Gastroesophageal sphincter (tissue), 3 donors: ENCODE measurements at regions not wholly inside any gene's neighbourhood (a gene's known extent, or its start where the extent isn't known, plus 50 kb on each side); places are given as distances from the start of the nearest gene placed in this dataset.
"Not testable (repeated sequence)": the region's sequence is repeated elsewhere in the genome, so short reads cannot be mapped to it uniquely, and the experiment has no call there.

Source experiments
- EP300 ChIP-seq: sonication (generic); formaldehyde crosslinking; IDR thresholded peaks from one replicate; pipeline ENCODE4 v1.6.1; 2017; ENCODE audit warnings: antibody characterized with exemption, mild to moderate bottlenecking
- POLR2A ChIP-seq, 2 donors: fragments of 450-650 bp; IDR thresholded peaks; one replicate each; pipeline ENCODE4 v1.6.1; 2017; ENCODE audit warnings: antibody characterized with exemption in 2 of 2, mild to moderate bottlenecking in 2 of 2, moderate library complexity in 1 of 2
- TF ChIP-seq, protein P1 (sequence below), 4 experiments: fragments of 200-600 bp in 2 of 4; fragments of 450-650 bp in 2 of 4; sonication (generic) in 1 of 4; IDR thresholded peaks; one replicate each; pipeline ENCODE4 v1.5.1; 2017 to 2019; ENCODE audit warnings: antibody characterized with exemption in 4 of 4, mild to moderate bottlenecking in 2 of 4, moderate library complexity in 2 of 4

DNA sequence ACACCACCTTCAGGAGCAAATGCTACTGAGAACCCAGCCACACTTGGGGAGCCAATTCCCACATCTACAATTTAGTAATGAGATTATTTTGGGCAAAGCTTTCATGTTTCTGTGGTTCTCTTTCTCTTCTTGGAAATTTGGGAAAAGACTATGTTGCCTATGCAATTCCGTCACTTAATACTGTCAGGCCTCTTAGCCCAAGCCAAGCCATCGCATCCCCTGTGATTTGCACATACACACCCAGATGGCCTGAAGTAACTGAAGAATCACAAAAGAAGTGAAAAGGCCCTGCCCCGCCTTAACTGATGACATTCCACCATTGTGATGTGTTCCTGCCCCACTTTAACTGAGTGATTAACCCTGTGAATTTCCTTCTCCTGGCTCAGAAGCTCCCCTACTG, 153.4 kb upstream of the NANOGP8 start:
- TF ChIP-seq, protein P1, sequence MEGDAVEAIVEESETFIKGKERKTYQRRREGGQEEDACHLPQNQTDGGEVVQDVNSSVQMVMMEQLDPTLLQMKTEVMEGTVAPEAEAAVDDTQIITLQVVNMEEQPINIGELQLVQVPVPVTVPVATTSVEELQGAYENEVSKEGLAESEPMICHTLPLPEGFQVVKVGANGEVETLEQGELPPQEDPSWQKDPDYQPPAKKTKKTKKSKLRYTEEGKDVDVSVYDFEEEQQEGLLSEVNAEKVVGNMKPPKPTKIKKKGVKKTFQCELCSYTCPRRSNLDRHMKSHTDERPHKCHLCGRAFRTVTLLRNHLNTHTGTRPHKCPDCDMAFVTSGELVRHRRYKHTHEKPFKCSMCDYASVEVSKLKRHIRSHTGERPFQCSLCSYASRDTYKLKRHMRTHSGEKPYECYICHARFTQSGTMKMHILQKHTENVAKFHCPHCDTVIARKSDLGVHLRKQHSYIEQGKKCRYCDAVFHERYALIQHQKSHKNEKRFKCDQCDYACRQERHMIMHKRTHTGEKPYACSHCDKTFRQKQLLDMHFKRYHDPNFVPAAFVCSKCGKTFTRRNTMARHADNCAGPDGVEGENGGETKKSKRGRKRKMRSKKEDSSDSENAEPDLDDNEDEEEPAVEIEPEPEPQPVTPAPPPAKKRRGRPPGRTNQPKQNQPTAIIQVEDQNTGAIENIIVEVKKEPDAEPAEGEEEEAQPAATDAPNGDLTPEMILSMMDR (IDR thresholded peaks at IDR 0.05): not testable (repeated sequence)
- TF ChIP-seq POLR2A (IDR thresholded peaks at IDR 0.05); EP300: not testable (repeated sequence)
